GM21529 (cell line): ENCODE measurements at regions not wholly inside any gene's neighbourhood (a gene's known extent, or its start where the extent isn't known, plus 50 kb on each side); places are given as distances from the start of the nearest gene placed in this dataset.

Experiments used
- ATAC-seq: cut with Tn5 transposase; IDR thresholded peaks from one replicate; pipeline ENCODE4 v1.9.1; 2021; ENCODE audit not compliant: unreplicated experiment

DNA sequence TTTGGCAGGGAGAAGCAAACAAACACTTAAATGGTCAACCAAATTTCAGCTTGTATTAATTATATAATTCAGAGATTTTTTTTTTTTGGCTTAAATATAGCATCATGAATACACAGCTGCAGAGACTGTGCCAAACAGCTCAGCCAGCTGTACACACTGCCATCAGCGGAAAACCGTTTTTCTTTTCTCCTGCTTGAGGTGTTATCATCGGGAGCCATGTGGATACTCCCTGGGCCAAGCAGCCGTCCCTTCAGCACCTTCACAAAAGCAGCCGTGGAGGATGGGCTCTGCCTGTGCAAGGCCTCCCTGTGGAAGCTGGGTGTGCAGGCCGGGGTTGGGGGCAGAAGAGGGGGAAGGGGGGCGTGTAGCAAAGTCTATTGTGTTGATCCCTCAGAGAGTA is 85.0 kb downstream of the NUF2 start:
- ATAC-seq, result no peak

DNA sequence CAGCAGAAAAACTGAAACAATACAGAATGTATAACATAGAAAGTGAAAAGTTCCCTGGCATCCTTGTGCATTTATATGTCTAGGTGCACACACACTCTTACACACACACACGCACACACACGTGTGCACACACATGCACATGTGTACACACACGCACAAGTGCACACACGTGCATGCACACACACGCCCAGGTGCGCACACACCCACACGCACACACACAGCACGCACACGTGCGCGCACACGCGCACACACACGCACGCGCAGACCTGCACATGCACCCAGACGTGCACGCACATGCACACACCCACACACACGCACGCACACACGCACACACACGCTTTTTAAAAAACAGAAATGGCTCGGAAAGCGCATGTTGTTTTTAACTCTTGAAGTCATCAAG is 86.5 kb downstream of the NUF2 start:
- no peak for ATAC-seq

DNA sequence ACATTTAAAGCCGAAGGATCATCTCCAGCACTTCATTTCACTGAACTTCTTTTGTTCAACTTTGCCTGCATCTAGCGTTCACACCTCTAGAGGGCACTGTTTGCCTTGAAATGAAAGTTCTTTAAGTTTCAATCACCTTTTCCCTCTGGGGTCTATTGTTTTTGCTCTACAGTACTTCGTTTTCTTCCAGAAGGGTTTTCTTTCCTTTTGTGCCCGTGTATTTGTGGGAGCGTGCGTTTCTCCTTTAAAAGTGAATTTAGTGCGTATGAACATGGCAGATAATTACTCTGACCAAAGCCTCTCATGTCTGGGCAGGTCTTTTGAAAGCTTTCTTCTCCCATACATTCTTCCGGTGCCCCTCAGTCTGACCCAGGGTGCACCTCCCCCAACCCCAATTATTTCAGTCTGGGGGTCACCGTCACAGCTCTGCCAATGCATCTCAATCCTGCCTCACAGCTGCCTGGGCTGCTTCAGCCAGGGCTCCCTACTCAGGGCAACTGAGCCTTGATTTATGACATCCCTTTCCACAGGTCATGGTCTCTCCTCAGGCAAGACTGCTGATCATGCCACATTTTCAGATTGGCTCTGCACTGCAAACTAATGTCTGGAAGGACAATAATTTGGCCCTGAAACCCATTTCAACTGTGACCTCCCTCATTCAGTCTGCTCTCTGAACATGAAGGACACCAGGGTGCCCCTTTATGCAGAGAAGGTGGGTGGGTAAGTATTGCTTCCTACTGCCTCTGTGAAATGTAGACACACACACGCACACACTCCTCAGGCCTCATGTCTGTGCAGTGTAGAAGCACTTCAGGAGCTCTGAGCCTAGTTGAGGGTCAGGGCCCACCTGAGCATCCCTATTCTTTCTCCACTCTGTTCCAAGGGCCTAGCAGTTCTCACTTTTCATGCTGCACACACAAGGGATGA is 88.6 kb downstream of the NUF2 start:
- ATAC-seq, result no peak

DNA sequence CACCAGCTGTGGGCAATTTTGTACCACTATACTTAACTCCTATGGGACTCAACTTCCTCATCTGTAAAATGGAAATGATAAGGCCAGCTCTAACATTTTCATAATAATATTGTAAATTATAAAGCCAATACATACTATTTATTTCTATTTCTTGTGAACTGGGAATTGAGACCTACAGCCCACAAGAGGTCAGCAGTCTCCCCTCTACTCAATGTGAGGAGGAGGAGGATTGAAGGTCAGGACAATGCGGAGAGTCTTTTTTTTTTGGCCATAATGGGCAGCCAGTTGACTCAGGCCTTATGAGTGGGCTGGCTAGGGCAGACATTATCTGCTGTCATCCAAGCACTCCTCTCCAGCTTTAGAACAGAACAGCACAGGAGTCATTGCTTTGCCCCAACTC is 90.5 kb downstream of the NUF2 start:
- ATAC-seq, result no peak

DNA sequence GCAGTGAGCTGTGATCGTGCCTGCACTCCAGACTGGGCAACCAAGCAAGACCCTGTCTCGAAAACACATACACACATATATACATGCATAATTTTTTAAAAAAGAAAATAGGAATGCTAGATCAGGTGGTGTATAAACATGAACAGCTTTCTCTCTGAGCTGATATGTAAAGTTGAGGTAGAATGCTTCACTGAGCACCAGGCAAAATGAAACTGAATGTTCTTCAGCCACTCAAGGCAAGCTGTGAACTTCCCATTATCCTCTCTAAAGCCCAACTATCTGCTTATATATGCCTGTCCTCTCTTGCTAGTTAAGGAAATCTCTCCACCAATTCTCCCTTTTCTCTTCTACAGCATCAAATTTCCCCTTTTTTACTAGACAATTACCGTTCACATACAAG is 93.0 kb downstream of the NUF2 start:
- ATAC-seq, result peak; percentile 94

DNA sequence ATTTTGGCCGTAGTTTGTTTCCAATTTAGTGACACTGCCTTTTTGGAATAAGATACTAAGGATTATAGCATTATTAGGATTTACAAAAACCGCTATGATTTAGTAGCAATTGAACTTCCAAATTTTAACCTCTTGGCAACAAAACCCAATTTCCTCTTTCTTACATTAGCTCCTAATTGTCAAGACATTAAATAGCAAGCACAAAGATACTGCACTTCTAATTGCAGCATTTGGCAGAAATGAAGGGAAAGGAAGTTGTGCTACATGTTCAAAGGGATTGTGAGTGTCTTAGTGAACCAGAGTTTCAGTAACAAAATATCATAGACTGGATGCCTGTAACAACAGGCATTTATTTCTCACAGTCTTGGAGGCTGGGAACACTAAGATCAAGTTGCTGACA is 99.9 kb downstream of the NUF2 start:
- no peak for ATAC-seq

DNA sequence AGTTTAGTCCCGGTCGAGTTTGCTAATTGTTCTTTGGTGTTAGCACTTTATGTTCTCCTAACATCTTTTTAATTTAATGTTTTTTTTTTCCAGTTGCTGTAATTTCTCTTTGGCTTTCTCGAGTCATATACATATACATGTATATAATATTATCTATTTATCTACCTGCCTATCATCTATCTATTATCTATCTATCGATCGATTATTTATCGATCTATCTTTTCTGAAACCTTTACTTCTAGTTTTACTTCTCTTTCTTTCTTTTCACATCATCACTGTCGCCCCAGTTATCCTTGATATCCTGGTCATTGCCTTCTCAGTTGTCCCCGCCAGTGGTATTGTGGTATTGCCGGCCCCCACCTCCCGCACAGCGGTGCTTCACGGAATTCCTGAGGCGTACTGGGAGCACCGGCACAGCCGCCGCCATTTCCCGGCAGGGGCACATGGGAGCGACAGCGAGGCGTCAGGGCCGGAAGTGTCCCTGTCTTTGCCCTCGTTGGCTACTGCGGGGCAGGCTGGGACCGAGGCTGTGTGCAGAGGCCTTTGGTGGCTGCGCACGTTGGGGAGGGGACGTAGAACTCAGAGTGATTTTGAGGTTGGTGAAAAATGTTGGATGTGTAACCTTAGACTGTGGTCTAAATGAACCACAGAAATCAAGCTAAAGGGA is 101.1 kb downstream of the NUF2 start:
- ATAC-seq, result no peak

DNA sequence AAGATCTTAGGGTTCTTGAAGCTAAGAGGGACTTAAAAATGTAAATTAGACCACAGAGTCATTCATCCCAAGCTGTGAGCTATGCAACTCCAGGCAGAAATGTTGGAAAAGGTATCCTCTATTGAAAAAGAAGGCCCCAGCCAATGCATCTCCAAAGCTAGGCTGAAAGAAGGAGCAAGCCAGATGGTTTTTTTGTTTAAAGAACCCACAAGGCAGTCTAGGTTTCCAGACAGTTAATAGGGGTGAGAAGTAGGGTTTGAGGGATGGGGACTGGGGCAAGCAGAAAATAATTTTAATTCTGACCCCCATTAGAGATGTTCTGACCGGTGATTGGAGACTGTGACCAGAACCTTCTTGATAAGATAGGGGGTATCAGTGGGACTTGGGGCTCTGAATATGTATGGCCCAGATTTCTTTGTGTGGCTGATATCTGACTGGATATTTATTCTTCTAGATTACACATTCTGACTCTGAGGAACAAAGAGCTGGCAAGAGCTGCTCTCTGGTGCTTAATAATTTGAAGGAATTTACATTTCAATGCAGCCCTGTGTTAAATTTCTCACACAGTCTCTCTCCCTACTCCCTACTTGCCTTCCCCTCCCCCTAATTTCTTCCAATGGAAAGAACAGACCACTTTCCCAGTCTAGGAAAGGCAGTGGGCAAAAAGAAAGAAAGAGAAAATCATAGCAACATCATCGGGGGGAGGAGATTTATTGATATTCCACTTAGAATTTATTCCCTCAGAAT is 104.9 kb downstream of the NUF2 start:
- no peak for ATAC-seq

DNA sequence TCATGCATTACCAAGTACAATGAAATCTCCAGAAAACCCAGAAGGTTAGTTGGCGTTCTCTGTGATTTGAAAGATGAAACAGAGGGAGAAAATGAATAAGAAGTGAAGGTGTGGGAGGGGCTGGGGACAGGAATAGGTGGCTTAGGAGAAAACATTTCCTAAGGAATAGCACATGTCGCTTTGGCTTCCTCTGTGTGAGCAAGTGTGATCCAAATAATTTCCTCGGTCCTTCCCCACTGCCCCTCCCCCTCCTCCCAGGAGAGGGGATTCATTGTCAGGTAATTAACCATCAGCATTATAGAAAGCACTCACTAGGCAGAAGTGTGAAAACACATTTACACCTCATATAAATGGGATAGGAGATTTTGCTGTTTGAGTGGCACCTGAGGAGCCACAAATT is 105.5 kb downstream of the NUF2 start:
- ATAC-seq, result no peak

DNA sequence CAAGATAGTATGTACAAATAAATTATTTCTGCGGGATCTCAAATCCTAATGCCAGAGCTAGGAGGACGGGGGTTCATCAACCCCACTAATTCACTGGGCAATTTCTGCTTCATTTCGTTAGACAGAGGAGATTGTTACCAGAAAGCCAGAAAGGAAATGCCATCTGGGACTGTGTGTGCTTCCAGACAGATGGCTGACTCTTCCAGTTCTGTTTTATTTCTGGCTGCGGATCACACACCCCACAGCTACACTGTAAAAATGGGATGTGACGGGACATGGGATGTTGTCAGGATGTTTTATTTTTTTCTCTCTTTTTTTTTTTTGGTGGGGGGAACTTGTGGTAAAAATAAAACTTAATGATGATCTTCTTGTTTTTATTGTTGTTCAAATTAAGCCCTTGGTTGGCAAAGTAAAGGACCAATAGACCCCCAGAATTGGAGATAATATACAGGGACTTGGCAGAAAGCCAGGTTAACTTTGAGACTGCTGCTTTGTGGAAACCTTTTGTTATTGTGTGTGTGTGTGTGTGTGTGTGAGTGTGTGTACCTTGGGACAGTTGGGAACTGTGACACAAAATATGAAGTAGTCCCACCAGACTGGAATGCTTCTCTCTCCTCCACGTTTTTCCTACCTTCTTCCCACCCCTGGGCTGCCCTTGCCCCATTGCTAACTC is 114.5 kb downstream of the NUF2 start:
- no peak for ATAC-seq

DNA sequence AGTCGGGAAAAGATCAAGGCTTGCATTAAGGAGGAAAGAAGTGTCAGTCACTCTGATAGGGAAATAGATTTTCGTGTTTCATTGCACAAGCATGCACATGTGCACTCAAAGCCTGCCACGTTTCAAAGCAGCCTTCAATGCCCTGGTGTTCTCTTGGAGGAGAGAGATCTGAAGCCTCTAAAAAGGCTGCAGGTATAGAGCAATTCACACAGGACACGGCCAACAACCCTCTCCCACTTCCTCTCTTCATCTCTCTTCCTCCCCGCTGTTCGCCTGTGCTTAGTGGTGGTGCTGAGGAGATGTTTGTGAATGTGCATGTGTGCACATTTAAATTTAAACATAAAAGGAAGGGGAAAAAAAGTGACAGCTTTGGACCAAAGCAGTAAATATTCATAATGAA is 117.7 kb downstream of the NUF2 start:
- ATAC-seq, result no peak

DNA sequence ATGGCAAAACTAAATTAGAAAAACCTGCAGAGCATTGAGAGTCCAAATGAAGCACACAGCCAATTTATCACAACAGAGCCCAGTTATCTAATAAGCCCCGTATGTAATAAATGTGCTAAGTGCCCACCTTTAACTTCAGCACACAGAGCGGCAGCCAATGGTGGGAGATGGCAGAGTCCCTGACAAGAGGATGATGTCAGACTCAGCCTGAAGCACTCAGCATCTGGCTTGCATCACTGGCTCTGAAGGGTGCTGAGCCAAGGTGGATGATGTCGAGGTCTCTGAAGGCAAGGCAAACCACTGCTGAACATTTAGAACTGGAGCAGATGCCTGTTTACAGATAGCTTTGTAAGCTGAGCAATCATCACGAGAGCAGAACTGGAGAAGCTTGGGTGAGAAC is 118.3 kb downstream of the NUF2 start:
- ATAC-seq, result no peak

DNA sequence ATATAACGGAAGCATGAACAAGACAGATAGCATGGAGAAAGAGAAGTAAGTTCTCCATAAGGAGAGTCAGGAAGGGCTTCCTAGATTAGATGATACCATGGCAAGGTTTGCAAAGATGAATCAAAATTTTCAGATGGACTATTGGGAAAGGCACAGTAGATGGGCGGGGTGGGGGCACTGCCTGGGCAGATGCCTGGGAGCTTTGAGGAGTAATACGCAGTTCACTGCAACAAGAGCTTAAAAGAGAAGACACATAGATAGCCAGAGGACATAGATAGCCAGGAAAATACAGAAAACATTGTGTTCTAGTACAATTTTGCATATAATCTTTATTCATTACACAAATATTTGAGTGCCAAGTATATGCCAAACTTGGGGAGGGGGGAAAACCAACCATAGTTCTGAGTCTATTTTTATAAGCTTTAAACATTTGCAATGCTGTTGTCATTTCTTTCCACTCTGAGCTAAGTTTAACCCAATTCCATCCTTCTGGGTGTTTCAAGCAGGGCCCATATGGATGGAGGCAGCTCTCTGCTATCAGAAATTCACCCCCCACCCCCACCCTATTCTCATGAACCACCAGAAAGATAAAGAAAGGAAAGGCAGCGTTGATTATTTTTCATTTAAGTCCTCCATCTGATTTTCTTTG is 120.6 kb downstream of the NUF2 start:
- no peak for ATAC-seq

DNA sequence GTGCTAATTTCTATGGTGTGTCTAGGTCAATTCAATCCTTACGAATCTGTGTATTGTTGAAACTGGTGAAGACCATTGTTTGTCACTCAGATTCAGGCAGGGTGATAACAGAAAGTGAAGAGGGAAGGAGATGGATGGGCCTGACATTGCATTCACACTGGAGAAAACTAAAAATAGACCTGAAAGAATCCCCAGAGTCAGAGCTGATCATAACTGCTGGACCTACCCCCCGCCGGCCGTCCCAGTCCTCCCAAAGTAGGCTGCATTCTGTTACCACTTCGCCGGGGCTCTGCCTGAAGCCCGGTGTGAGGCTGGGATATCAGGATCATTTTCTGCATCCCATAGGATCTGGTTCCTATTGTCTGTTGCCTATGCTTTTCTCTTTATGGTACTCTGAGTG is 121.1 kb downstream of the NUF2 start:
- no peak for ATAC-seq

DNA sequence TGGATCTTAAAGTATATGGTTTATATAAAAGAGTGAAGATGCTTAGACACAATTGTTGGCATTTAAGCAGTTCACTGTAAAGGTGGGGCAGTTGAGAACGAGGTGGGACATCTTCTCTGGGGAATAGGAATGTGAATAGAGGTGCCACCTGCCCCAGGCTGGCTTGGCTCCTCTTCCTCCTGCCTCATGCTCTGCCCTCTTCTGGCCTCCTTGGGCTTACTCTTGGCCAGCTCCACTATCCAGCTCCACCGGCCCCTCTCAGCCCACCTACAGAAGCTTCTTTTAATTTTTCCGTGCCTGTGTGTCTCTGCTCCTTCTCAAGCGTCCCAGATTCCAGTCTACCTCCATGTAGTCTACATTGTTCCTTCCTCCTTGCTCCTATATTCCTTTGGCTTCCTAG is 122.1 kb downstream of the NUF2 start:
- ATAC-seq, result no peak

DNA sequence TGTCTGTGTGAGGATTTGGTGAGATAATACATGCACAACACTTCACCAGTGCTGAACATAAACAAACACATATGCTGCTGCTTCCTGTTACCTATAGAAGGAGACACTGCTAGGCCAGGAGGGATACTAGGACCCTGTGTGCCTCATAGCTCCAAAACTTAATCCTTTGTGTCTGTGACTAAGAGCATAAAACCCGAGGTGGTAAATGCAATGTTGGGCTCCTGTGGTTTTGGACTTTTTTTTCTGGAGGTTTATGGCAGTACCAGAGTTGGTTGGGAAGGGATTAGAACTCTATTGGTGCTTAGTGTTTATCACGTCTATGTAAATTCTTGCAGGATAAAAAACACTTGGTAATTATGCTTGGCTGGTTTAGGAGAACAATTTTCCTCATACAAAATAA is 122.9 kb downstream of the NUF2 start:
- no peak for ATAC-seq

DNA sequence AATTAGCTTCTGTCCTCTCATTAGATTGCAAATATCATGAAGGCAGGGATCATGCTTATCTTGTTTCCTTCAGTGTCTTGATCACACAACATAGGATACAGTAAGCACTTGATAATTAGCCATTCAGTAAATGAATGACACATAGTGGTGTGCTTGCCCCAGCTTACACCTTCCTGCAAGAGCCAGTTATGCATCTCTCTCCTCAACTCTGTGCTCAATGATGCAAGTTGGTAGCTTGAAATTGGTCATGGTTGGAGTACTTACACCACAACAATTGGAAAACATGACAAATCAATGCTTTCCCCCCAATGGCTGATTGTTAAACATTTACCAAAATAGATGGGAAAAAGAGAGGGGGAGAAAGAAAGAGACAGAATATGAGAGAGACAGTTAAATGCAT is 129.2 kb downstream of the NUF2 start:
- no peak for ATAC-seq

DNA sequence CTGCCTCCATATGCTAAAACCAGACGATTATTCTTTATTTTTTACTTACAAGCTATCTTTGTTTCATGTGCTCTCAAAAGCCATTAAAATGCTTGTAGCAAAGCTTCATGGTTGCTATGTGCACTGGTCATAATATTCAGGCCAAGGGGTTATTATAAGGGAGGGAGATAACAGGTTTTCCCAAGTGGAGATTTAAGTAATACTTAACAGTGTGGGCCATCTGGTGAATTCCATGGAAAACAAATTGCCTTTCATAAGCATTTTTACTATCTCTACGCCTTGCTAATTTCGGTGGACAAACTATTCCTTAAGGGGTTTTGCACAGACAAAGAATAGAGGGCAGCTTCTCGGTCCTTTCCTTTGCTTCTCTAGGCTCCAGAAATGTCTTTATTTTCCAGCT is 137.8 kb downstream of the NUF2 start:
- ATAC-seq, result no peak

DNA sequence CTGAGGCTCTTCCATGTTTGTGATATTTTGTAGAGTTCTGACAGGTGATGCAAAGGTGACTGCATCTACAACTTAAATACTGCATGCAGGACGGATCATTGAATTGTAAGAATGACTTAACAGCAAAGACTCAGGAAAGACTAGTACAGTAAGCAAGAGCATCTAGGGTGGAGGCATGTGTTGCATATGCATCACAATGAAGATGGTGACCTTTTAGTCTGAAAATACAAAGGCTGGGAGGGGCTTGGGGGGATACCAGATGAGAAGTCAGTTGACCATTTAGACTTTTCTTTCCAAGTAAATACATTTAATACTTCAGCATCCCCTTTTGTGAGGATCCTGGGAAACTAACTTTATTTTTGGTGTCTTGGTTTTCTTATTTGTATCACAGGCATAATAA is 145.5 kb downstream of the NUF2 start:
- no peak for ATAC-seq

DNA sequence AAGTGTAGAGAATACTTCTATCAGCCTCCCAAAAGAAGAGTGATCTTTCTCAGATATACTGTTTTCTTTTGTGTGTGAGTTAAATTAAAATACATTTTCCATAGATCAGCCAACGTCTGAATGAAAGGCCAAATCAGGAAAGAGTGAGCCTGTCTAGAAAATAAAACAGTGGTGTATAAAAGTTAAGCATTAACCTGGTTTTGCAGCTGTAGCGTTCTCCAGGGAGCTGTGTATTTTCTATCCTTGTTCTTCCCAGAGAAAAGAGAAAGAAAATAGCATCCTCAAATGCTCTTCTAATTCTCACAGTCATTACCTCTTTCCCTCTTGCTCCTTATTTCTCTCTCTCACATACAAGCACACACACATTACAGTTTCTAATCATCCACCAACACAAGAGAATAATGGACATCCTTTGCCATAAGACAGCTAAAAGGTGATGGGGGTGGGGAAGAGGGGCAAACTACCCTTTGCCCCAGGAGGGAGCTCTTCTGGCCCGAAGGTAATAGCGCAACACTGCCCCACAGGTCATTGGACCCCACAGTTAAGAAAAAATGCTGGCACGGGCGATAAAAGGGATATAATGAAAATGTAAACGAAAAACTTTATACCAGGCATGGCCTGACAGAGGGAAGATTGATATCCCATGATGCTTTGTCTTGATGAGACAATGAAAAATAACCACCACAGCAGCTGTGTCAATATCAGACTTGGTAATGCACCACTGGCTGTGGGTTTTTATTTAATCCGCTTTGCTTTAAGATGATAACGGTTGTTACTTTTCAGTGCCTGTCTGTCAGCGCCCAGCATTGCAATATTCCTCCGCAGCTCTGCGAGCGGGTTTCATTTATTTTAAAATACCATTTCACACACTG is 150.3 kb downstream of the NUF2 start:
- ATAC-seq, result no peak
